Liver (tissue), 8 donors: ENCODE measurements at regions not wholly inside any gene's neighbourhood (a gene's known extent, or its start where the extent isn't known, plus 50 kb on each side); places are given as distances from the start of the nearest gene placed in this dataset.

Experiments used
- DNase-seq: peaks from one replicate; pipeline ENCODE4 v3.0.0-alpha.2; 2017; ENCODE audit warnings: low spot score
- H3K27ac ChIP-seq, 2 donors: one replicate each; pipeline ENCODE4 v1.7.0; 2013; ENCODE audit warnings: inconsistent platforms in 2 of 2, low read length in 2 of 2, control low read depth in 1 of 2, low read depth in 1 of 2, mild to moderate bottlenecking in 1 of 2
- H3K27me3 ChIP-seq, 4 donors: one replicate each; pipeline versions ENCODE4 v1.6.1 to v1.7.0; 2013; ENCODE audit warnings: low read length in 3 of 4, inconsistent platforms in 1 of 4, mild to moderate bottlenecking in 1 of 4, moderate library complexity in 1 of 4; ENCODE audit not compliant: control insufficient read depth in 4 of 4, insufficient read depth in 4 of 4
- H3K36me3 ChIP-seq, 4 donors: one replicate each; pipeline versions ENCODE4 v1.6.1 to v1.7.0; 2013; ENCODE audit warnings: low read length in 3 of 4, mild to moderate bottlenecking in 3 of 4, low read depth in 1 of 4, moderate library complexity in 1 of 4; ENCODE audit not compliant: control insufficient read depth in 4 of 4, insufficient read depth in 3 of 4
- H3K4me1 ChIP-seq, 4 donors: one replicate each; pipeline versions ENCODE4 v1.6.1 to v1.7.0; 2013; ENCODE audit warnings: low read length in 3 of 4, mild to moderate bottlenecking in 3 of 4, moderate library complexity in 1 of 4; ENCODE audit not compliant: control insufficient read depth in 4 of 4, insufficient read depth in 4 of 4
- H3K4me3 ChIP-seq, 3 donors: one replicate each; pipeline versions ENCODE4 v1.6.1 to v1.7.0; 2013; ENCODE audit warnings: low read length in 3 of 3, control low read depth in 1 of 3, low read depth in 1 of 3, mild to moderate bottlenecking in 1 of 3
- H3K9ac ChIP-seq, 2 donors: one replicate each; pipeline ENCODE4 v1.7.0; 2013; ENCODE audit warnings: low read length in 2 of 2, mild to moderate bottlenecking in 2 of 2, moderate library complexity in 2 of 2, control low read depth in 1 of 2, low read depth in 1 of 2
- H3K9me3 ChIP-seq, 4 donors: one replicate each; pipeline versions ENCODE4 v1.6.1 to v1.7.0; 2013; ENCODE audit warnings: low read length in 3 of 4; ENCODE audit not compliant: control insufficient read depth in 4 of 4
- CTCF ChIP-seq: fragments of 150-350 bp; IDR thresholded peaks from 2 replicates; pipeline ENCODE4 v1.5.1; 2017; ENCODE audit warnings: improper control_type of control experiment, low read depth, low read length; ENCODE audit not compliant: missing input control
- EGR1 ChIP-seq, 2 donors: IDR thresholded peaks; 2 replicates each; pipeline ENCODE4 v1.6.1; 2016 to 2018; ENCODE audit warnings: antibody characterized with exemption in 2 of 2, low read depth in 2 of 2
- FOXA1 ChIP-seq: IDR thresholded peaks from 2 replicates; pipeline ENCODE4 v1.6.1; 2016; ENCODE audit warnings: antibody characterized with exemption
- FOXA2 ChIP-seq: IDR thresholded peaks from 2 replicates; pipeline ENCODE4 v1.6.1; 2016; ENCODE audit warnings: antibody characterized with exemption
- HNF4A ChIP-seq, 2 donors: conservative IDR thresholded peaks; 2 replicates each; pipeline ENCODE4 v1.6.1; 2016; ENCODE audit warnings: antibody characterized with exemption in 2 of 2, mild to moderate bottlenecking in 2 of 2
- HNF4G ChIP-seq: IDR thresholded peaks from 2 replicates; pipeline ENCODE4 v1.6.1; 2016; ENCODE audit warnings: antibody characterized with exemption
- JUND ChIP-seq, 2 donors: IDR thresholded peaks; 2 replicates each; pipeline ENCODE4 v1.6.1; 2016; ENCODE audit warnings: antibody characterized with exemption in 2 of 2
- MAX ChIP-seq: IDR thresholded peaks from 2 replicates; pipeline ENCODE4 v1.6.1; 2016; ENCODE audit warnings: antibody characterized with exemption
- RAD21 ChIP-seq, 2 donors: IDR thresholded peaks; 2 replicates each; pipeline ENCODE4 v1.6.1; 2016; ENCODE audit warnings: antibody characterized with exemption in 2 of 2, mild to moderate bottlenecking in 2 of 2
- RXRA ChIP-seq, 2 donors: IDR thresholded peaks; 2 replicates each; pipeline ENCODE4 v1.6.1; 2017 to 2018; ENCODE audit warnings: antibody characterized with exemption in 2 of 2, mild to moderate bottlenecking in 1 of 2
- SP1 ChIP-seq: IDR thresholded peaks from 2 replicates; pipeline ENCODE4 v1.6.1; 2018; ENCODE audit warnings: antibody characterized with exemption, mild to moderate bottlenecking
- TAF1 ChIP-seq: conservative IDR thresholded peaks from 2 replicates; pipeline ENCODE4 v1.6.1; 2016; ENCODE audit warnings: antibody characterized with exemption, mild to moderate bottlenecking
- YY1 ChIP-seq: IDR thresholded peaks from 2 replicates; pipeline ENCODE4 v1.6.1; 2016; ENCODE audit warnings: antibody characterized with exemption, mild to moderate bottlenecking
- ZBTB33 ChIP-seq: IDR thresholded peaks from 2 replicates; pipeline ENCODE4 v1.6.1; 2016; ENCODE audit warnings: antibody characterized with exemption
- WGBS: extraction: QIAGEN DNeasy Blood & Tissue Kit; methylation state at CpG from one replicate; pipeline ENCODE4 v1.1.7; 2013; 5-methylcytosine and 5-hydroxymethylcytosine counted together
- donor health status: healthy.
- donor health status: healthy.
- donor health status: healthy.
- donor health status: healthy.
- donor health status: healthy.

GRCh38 chr1:90786709-90787108, 69.6 kb upstream of the BARHL2 start:
- H3K4me3 ChIP-seq = no peak overlapping the region
- WGBS = 86% methylated on average over 3 of the region's 3 CpGs
- TF ChIP-seq RAD21 (IDR thresholded peaks at IDR 0.05) = no peak
- TF ChIP-seq TAF1 = no peak
- no peak for TF ChIP-seq ZBTB33
- TF ChIP-seq HNF4A (conservative IDR thresholded peaks at IDR 0.05) = no peak
- TF ChIP-seq JUND (IDR thresholded peaks at IDR 0.05) = no peak
- TF ChIP-seq MAX = no peak
- no peak for TF ChIP-seq CTCF
- no peak for TF ChIP-seq HNF4G
- no peak for TF ChIP-seq SP1
- TF ChIP-seq FOXA2 = no peak
- TF ChIP-seq FOXA1 = no peak
- no peak for TF ChIP-seq EGR1 (IDR thresholded peaks at IDR 0.05; ENCODE audit: low read depth in 2 of 2)
- no peak for TF ChIP-seq YY1
- TF ChIP-seq RXRA (IDR thresholded peaks at IDR 0.05) = no peak
- no peak overlapping the region for H3K27ac ChIP-seq
- H3K27me3 ChIP-seq = no peaks in the 10 kb centered on the region
- H3K9ac ChIP-seq = no peak overlapping the region
- H3K4me1 ChIP-seq = no peaks in the 10 kb centered on the region
- no peaks in the 10 kb centered on the region for H3K36me3 ChIP-seq
- no peak for DNase-seq
- no peaks in the 10 kb centered on the region for H3K9me3 ChIP-seq

- 86% methylated on average over 2 of the region's 2 CpGs for WGBS
- no peak for TF ChIP-seq CTCF
- no peaks in the 10 kb centered on the region for H3K36me3 ChIP-seq
- no peak for DNase-seq
- H3K9ac ChIP-seq = no peak overlapping the region
- H3K4me1 ChIP-seq = peaks cover under 1 to 1% (median under 1%) of the 10 kb centered on the region in 4 donors
- no peaks in the 10 kb centered on the region for H3K27me3 ChIP-seq
- no peaks in the 10 kb centered on the region for H3K9me3 ChIP-seq
- H3K27ac ChIP-seq = no peak overlapping the region
- H3K4me3 ChIP-seq = no peak overlapping the region
Measured at GRCh38 chr1:90784186-90784847, 67.2 kb upstream of the BARHL2 start.
